NCI-H446 (cell line): ENCODE measurements at regions not wholly inside any gene's neighbourhood (a gene's known extent, or its start where the extent isn't known, plus 50 kb on each side); places are given as distances from the start of the nearest gene placed in this dataset.

Source experiments
- DNase-seq, 2 experiments: peaks; one replicate each; lab custom pipeline; 2025; lab: John Stamatoyannopoulos, UW

DNA sequence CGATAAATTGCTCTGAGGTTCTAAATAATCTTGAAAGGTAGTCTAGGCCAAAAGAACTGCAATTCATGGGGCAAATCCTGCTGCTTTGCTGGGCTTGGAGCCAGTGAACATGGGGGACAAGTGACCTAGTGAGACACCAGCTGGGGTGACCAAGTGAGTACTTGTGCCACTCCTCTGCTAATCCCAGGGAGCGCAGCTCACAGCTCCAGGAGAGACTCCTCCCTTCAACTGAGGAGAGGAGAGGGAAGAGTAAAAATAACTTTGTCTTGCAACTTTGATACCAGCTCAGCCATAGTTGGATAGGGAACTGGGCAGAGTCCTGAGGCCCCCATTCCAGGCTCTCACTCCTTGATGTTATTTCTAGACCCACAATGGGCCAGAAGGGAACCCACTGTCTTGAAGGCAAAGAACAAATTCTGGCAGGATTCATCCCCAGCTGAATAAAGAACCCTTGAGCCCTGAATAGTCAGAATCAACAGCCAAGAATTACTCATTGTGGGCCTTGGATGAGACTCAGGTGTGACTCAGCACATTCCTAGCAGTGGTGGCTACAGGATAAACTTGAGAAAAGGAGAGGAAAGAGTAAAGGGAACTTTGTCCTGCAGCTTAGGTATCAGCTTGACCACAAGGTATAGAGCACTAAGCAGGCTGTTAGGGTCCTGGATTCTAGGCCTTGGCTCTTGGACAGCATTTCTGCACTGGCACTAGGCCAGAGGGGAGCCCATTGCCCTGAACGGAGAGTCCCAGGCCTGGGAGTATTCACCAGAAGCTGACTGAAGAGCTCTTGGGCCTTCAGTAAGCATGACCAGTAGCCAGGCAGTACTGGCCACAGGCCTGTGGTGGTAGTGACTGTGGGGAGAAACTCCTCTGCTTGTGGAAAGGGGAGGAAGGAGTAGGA is 288.3 kb upstream of the CDH18 start:
- DNase-seq = peak; percentile 52 to 90

DNA sequence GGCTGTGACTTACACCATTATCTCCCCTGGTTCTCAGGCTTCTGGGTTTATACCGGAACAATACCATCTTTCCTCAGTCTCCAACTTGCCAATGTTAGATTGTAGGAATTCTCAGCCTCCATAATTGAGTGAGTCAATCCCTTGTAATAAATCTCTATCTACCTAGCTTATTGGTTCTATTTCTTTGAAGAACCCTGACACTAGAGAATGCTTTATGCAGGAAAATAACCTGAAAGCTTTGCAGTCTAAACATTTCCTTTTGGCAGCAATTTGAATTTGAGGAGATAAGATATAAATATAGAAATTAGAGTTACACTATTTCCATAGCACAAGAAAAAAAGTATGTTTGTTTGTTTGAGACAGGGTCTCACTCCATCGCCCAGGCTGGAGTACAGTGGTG is 278.1 kb upstream of the CDH18 start:
- no peak for DNase-seq

DNA sequence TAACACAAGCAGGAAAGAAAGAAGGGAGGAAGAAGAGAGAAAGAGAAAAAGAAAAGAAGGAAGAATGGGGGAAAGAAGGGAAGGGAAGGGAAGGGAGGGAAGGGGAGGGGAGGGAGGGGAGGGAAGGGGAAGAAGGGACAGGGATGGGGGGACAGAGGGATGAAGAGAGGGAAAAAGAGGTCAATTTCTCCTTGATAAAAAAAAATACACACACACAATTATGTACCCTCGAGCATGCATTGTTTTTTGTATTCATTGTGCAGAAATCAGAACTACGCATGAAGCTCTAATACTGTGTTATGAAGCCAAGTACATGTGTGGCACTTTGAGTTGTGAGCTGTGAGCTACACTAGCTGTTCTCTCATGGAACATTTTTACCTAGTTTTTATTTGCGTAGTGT is 274.9 kb upstream of the CDH18 start:
- no peak for DNase-seq

DNA sequence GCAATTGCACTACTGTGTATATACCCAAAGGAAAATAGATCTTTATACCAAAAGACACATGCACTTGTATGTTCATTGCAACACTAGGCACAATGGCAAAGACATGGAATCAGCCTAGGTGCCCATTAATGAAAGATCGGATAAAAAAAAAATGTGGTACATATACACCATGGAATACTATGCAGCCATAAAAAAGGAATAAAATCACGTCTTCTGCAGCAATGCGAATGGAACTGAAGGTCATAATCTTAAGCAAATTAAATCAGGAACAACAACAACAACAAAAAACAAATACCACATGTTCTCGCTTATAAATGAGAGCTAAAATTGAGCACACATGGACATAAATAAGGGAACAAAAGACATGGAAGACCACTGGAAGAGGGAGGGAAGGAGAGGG is 266.7 kb upstream of the CDH18 start:
- no peak for DNase-seq

DNA sequence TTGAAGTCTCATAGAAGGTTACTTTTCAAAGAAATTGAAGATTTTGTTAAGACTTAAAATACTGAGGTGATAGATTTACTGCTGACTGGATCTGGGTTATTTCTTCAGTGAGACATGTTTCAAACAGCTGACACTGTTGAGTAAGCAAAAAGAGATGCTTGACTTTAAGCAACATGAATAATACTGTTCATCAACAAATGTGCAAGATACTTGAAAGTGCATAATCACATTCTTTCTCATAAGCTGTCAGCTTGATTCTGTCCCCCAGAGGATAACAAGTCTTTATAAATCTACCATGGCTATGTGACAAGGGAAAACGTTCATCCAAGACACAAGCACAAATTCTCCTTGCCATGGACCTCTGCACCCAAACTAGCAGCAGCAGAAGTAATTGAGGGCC is 260.1 kb upstream of the CDH18 start:
- peak in 1 of 2 experiments; percentile 12 for DNase-seq

DNA sequence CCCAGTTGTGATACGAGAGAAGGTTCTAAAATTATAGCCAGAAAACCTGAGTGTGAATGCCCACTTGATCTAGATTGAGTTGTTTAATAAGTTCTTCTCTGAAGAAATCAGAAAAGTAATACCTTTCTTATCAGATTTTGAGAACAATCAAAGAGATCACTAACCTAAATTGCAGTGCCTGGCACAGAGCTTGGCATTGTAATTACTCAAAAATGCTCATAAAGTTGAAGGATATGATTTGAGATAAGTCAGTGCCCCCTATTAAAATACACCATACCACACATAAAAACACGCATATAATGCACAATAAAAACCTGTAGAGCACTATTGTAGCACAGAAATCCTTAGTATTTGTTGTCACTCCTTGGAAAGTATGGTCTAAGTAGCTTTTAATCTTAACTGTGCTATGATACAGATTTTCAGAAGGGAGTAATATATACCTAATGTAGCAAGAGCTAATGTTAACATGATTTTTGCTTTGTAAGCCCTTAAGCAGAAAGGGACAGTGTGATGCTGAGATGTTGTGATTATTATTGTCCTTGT is 257.5 kb upstream of the CDH18 start:
- no peak for DNase-seq

DNA sequence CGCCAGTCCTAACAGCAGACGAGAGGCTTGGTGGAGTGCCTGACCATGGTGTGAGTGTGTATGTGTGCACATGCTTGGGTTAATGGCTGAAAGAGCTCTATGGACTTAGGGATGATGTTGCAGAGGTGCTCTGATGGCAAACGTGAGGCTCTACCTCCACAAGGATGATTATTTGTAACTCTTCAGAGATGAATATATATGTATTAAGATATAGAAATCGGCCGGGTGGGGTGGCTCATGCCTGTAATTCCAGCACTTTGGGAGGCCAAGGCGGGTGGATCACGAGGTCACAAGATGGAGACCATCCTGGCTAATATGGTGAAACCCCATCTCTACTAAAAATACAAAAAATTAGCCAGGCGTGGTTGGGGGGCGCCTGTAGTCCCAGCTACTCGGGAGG is 253.4 kb upstream of the CDH18 start:
- no peak for DNase-seq

DNA sequence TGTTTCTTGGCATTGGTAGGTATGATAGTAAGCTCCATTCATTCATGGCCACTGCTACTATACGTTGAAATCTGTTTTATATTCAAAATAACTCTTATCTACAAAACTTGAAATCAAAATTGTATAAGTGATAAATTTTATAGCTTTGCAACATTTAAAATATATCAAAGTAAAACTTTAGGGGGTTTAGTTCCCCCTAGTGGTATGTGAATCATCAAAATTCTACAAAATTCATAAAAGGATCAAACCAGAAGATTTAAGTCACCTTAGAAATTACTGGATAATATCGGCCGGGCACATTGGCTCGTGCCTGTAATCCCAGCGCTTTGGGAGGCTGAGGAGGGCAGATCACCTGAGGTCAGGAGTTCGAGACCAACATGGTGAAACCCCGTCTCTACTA is 243.0 kb upstream of the CDH18 start:
- DNase-seq = peak in 1 of 2 experiments; percentile 45

DNA sequence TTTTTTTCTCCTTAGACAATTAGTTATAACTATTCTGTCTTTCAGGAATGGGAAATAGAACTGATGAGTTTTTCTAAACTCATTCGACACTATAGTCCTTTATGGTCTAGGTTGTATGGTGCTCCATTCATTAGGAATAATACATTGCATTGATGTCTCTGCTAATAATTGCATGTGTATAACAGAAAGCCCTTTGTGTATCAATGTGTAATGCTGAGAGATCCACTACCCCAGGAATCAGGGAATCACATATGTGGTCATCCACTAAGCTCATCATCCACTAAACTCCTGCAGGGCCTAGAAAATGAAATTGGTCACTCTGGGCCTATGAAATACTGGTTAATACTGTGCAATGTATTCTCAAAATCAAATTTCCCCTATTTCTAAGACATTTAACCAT is 242.0 kb upstream of the CDH18 start:
- peak in 1 of 2 experiments; percentile 77 for DNase-seq

DNA sequence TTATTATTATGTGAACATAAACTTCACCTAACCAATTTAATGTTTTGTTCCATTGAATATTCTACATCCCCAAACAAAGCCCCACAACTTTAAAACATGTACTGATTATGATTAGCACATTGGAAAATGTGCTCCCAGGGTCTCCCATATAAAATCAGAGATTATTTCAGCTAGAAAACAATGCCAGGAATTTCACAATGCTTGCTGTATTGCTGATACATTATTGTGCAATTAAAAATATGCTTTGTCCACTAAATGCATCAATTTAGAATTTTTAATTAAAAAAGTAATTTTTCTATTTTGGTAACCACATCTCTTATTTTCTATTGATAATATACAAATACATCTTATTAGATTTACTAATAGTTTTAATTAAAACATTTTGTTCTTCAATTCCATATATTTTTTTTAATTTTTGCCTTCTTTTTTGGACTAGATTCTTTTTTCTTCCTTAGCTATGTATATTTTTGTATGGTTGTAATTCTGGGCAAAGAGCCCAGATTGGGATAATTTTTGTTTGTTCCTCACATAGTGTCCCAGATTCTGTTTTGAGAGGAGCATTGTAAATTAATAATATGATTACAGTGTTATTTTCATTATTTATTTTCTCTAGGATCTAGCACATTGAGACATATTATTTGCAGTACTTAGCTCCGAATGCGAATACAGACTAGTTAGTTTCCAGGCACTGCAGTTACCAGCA is 241.5 kb upstream of the CDH18 start:
- DNase-seq = peak; percentile 76 to 82

DNA sequence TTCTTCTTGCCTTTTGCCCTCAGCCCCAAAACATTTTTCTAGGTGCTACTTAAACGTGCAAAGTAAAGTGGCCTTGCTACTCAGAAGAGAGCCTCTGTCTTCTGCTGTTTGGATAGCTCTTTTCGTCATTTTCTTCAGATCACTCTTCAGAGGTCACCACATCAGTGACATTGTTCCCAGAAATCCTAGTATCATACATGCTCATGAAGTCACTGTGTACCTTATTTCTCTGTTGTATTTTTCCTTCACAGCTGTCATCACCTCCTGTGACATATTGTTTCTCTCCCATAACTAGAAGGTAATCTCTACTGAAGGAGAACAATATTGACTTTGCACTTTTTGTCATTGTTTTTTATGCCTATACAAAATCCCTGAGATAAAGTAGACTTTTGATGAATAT is 237.0 kb upstream of the CDH18 start:
- no peak for DNase-seq

DNA sequence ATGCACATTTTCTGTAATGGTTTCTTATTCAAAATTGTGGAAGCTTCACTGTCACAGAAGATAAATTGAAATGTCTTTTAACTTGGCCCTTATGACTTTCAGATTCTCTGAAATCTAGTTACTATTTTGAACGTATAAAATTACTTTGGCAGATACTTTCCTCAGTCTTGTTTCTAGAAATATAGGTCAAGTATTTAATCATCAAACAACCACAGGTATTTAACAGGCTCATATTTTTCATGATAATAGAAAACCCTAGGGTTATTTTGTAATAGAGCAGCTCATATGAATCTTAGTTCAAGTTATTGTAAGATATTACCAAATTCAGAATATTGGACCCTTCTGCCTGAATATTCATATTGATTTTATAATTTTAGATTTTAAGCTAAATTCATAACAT is 236.0 kb upstream of the CDH18 start:
- DNase-seq = no peak

DNA sequence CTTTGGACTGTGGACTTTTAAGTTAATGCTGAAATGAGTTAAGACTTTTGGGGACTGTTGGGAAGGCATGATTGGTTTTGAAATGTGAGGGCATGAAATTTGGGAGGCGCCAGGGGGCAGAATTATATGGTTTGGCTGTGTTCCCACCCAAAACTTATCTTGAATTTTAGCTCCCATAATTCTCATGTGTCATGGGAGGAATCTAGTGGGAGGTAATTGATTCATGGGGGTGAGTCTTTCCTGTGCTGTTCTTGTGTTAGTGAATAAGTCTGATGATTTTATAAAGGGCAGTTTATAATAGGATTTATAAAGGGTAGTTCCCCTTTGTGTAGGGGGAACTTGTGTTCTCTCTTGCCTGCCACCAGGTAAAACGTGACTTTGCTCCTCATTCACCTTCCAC is 235.5 kb upstream of the CDH18 start:
- no peak for DNase-seq

DNA sequence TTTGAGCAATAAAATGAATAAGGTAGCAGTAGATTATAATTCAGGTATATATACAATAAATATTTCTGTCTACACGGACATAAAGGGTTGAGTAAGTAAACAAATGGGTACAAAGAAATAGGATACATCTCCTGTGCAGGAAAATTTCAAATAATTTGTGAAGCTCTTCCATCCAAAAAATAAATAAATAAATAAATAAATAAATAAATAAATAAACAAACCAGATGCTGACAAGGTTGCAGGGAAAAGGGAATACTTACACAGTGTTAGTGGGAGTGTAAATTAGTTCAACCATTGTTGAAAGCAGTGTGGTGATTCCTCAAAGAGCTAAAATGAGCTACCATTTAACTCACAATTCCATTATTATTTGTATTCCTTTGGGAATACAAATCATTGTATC is 227.3 kb upstream of the CDH18 start:
- no peak for DNase-seq

DNA sequence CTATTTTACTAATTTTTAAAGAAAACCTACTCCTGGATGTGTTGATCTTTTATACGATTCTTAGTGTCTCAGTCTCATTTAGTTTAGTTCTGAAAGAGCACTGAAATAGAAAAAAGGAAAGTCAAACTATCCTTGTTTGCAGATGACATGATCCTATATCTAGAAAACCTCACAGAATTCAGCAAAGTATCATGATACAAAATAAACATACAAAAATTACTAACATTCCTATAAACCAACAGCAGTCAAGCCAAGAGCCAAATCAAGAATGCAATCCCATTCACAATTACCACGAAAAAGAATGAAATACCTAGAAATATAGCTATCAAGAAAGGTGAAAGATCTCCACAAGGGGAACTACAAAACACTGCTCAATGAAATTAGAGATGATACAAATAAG is 225.8 kb upstream of the CDH18 start:
- DNase-seq = no peak

DNA sequence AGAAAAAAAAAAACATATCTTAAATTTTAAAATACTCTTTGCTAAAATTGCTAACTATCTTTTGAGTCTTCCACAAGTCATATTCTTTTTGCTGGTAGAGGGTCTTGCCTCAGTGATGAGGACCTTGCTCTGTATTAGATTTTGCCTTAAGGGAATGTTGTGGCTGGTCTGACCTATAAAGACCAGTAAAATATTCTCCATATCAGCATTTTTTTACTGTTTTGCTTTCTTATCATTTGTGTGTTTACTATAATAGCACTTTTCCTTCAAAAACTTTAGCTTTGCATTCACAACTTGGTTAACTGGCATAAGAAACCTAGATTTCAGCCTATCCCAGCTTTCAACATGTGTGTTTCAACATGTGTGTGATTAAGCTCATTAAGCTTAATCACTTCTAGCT is 224.7 kb upstream of the CDH18 start:
- DNase-seq = no peak

DNA sequence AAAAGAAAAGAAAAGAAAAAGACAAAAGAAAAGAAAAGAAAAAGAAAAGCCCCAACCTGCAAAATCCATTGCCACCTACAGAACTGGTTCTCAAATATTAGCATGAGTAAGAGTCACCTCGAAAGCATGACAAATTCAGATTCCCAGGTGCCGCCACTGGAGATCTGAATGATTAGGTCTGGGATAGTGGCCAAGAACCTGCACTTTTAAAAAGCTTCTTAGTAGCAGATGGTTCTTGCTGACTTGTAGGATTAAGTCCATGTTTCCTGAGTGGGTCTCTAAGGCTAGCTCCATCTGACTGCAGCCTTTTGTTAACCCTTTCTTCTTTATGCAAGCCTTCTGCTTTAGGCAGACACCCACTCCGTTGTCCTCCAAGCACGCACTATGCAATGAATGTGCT is 178.5 kb upstream of the CDH18 start:
- DNase-seq = peak; percentile 59 to 96

DNA sequence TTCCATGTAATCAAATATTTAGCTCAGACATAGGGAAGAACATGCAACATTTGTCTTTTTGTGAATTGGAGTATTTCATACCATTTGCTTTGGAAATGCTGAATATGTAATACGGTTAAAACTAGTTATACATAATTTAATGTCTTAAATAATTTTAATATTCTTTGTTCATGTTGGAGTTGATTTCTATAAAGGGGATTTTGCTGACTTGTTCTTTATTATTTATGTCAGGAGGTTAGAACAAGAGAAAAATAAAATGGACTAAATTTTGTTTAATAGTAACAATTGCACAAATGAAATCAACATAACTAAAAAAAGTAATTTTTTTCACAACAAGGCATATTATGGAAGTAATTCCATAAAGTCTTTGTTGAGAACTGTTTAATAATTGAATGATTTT is 170.0 kb upstream of the CDH18 start:
- DNase-seq = no peak

DNA sequence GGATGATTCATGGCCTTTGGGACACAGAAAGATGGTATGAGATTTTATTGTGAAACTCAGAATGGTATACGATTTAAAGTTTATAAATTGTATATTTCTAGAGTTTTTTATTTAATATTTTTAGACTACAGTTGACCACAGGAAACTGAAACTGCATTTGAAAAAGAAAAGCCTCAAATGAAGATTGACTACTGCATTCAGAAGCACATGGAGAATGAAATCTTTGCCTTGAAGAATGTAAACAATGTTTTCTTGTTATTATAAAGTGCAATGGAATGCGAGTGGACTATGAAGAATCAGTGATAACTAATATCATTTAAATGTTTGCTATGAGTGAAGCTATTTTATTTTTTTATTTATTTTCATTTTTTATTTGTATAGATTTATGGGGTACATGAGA is 169.1 kb upstream of the CDH18 start:
- DNase-seq = no peak

DNA sequence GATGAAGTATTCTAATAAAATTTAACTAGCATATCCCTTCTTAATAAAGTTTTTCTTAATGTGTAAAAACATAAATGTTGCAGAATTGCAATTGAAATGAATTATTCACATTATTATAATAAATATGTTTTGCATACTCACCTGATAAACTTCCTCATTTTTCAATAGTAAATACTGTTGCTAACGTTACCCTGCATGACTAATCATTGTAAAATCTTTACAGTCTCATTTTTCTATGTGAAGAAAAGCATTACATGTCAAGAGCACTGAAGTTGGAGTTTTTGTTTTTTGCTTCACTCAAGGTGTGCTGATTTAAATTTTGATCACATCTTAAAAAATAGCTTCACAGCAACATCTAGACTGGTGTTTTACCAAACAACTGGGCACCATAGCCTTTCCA is 157.2 kb upstream of the CDH18 start:
- DNase-seq = no peak

DNA sequence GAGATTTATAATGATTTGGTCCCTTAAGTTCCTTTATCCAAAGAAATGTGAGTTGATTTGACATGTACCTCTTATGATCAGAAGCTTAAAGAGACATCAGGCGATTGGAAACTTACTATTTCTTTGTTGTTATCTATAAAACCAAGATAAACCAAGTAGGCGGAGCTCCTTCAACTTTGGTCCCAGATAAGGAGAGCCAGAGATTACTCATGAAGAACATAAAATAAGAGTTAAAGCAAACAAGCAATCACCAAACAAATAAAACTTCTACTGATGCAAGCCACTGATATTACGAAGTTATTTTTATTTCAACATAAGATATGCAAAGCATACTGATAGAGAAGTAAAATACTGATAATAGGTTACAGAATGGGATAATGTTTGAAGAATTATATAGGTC is 141.5 kb upstream of the CDH18 start:
- DNase-seq = no peak

DNA sequence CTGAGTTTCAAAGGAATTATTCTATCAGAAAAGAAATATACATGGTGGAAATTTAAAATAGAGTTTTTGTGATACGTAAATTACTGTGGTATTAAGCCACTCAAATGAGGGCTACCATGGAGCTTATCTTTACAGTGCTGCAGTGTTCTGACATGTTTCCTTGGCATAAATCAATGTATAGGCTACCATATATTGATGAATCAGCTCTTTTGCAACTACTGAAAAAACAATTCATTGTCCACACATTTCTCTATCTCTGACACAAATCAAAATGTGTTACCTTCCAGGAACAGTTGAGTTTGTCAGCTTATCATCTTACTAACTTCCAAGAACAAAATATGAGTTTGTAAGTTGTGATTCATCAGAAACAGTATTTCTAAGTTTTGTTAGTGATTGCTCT is 140.3 kb upstream of the CDH18 start:
- no peak for DNase-seq

DNA sequence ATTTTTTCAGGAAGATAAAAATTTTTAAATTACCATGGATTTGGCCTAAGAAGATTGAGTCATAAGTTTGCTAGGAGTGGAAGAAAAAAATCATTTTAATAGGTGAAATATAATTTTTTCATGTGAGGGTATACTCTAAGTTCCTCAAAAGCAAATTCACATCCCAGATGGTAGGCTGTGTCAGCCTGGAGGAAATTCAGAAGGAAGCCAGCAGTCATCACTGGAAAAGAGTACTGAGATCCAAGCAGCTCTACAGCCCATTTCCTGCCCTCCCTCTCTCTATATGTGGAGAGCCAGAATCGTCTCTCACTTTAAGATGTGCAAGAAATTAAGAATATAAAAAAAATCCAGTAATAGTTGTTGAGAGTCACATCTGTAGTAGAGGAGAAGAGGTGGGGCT is 126.5 kb upstream of the CDH18 start:
- DNase-seq = peak; percentile 29 to 61
